Mesenteric fat pad (tissue), 1 donor: ENCODE measurements at regions not wholly inside any gene's neighbourhood (a gene's known extent, or its start where the extent isn't known, plus 50 kb on each side); places are given as distances from the start of the nearest gene placed in this dataset.

ENCODE experiments used
- DNase-seq: peaks from one replicate; pipeline ENCODE4 v3.0.0-alpha.2; 2020; ENCODE audit warnings: low spot score
- donor health status: DM: yes; HTN: yes; CAD: no.

GRCh38 chr14:28407031-28407825 lies 359.4 kb upstream of the FOXG1 start:
- no peak for DNase-seq

GRCh38 chr14:28407996-28408395 lies 358.6 kb upstream of the FOXG1 start:
- DNase-seq, result no peak

- DNase-seq, result no peak
Measured at GRCh38 chr14:28412077-28412476, 354.5 kb upstream of the FOXG1 start.

- DNase-seq, result no peak
Measured at GRCh38 chr14:28426960-28427359, 339.6 kb upstream of the FOXG1 start.

GRCh38 chr14:28436821-28437220 lies 329.8 kb upstream of the FOXG1 start:
- DNase-seq, result no peak

DNA sequence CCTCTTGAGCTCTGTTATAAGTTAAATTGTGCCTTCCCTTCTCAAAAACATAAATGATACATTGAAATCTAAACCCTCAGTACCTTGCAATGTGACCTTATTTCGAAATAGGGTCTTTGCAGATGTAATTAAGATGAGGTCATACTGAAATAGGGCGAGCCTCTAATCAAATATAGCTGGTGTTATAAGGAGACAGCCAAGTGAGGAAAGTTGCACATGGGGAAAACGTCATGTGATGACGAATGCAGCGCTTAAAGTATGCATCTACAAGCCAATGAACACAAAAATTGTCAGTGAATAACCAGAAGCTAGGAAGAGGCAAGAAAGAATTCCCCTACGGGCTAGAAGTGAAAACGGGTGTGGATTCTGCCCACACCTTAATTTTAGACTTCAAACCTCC lies 305.2 kb upstream of the FOXG1 start:
- DNase-seq, result no peak

GRCh38 chr14:28467611-28468010 lies 299.0 kb upstream of the FOXG1 start:
- DNase-seq, result no peak

DNA sequence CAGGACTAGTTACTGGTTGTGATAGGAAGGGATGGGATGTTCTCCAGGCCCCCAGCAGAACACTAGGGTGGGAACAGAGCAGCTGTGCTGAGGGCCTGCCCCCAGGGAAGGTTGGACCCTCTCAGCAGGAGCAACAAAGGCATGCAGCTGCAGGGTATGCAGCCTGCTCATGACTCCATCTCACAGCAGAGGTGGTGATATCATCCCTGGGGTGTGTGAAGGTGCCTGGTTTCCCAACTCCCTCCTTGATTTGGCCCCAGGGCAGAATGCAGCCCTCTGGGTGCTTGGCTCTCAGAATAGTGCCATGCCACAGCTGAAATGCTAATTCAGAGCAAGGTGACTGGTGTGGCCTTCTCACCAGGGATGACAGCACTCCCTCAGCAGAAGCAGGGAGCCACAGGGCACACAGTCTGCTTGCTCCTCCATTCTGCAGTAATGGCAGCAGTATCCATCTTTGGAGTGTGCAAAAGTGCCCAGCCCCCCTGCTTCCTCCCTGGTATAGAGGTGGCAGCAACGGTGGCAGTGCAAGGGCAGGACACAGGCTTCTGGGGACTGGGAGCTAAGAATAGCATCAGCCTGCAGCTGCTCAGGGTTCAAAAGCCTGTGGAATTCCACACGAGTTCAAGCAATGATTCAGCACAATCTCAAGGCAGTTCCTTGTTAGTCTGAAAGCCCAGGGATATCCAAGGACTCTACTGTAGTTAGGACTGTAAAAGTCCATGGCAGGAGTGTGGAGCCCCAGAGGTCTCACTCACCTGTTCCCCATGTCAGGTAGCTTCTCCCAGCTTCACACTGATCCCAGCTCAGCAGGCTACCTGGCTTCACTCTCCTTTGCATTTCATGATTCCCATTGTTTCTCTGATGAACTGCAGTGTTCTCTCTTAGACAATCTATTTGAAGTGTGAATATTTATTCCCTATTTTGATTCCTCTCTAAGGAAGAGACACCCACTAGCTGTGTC lies 298.1 kb upstream of the FOXG1 start:
- DNase-seq, result no peak

GRCh38 chr14:28482251-28483040 lies 284.1 kb upstream of the FOXG1 start:
- DNase-seq, result no peak

DNA sequence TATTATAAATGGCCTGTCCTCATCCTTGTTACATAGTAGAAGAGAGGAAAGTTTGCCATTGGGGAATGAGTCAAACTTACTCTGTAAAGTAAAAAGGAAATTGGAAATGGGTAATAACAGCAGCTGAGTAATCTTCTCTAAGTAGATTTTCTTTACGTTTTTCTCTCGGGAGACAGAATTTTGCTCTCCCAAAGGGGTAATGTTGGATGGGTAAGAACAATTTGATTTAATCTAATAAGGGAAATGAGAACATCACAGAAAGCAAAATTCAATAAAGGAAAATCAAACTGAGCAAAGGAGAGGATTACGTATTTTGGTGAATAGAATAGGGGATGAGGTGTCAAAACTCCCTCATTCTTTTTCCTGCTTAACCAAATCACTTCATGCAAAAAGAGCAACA lies 283.1 kb upstream of the FOXG1 start:
- DNase-seq, result no peak

DNA sequence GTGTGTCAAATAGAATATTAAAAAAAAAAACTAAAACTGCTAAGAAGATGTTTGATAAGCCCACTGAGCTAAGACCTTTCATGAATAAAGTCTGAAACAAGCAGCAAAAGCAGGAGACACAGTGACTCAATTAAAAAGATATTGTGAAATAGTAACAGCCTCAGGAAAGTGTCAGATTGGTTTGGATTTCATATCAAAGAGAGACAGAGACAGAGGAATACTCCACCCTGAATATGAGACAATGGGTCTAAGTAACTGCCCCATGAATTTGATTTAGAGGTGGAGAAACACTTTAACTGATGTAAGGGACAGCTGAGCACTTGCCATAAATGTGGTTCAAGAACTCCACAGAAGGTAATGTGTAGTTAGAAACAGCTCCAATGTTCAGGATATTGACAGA lies 277.9 kb upstream of the FOXG1 start:
- no peak for DNase-seq

DNA sequence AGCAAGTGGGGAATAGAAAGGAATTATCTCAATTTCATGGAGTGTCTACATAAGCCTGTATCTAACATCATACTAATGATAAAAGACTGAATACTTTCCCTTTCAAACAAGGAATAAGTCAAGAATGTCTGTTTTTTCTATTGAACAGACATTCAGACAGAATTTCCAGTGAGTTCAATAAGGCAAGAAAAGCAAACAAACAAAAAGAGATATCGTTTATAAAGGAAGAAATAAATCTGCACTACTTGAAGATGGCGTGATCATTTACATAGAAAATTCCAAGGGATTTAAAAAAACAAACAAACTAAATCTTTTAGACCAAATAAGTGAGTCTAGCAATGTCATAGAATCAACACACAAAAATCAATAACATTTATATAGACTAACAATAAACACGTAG lies 273.1 kb upstream of the FOXG1 start:
- no peak for DNase-seq

DNA sequence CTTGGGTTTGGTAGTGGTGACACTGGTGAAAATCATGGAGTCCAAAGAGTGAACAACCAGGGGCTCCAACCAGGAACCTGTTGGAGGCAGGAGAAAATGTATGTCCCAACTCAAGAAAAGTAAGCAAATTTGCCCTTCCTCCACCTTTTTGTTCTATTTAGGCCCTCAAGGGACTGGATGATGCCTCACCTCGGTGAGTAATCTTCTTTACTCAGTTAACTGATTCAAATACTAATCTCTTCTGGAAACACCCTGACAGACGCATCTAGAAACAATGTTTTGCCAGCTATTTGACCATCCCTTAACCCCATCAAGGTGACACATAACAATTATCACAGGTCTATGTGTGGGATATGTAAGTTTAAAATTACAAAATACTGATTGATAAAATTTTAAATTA lies 272.4 kb upstream of the FOXG1 start:
- DNase-seq, result no peak

DNA sequence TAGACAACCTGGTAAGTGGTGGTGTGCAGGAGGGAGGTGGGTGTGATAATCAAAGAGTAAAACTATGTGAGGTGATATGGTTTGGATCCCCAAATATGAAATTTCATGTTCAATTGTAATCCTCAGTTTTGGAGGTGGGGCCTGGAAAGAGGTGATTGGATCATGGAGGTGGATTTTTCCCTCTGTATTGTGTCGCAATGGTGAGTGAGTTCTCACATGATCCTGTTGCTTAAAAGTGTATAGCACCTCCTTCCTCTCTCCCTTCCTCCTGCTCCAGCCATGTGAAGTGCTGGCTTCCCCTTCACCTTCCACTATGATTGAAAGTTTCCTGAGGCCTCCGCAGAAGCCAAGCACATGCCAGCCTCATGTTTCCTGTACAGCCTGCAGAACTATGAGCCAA lies 270.2 kb upstream of the FOXG1 start:
- no peak for DNase-seq

GRCh38 chr14:28502517-28502916 lies 264.1 kb upstream of the FOXG1 start:
- DNase-seq, result no peak

- no peak for DNase-seq
Measured at GRCh38 chr14:28515571-28515970, 251.0 kb upstream of the FOXG1 start.

DNA sequence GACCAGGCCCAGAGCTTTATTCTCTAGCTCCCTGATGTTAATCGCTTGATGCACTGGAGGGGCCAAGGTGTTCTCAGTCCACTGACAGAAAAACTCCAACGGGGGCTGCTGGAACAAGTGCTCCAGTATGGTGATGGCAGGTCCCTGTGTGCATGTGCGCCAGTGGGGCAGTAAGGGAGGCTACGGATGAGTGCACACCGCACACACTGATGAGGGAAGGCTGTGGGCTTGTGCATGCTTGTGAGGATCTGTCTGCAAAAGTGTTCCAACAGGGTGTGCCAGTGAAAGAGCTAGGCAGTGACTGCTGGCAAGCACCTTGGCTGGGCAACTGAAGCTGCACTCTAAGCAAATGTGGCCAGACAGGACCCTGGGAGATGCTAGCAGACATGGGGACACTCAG lies 229.7 kb upstream of the FOXG1 start:
- no peak for DNase-seq

DNA sequence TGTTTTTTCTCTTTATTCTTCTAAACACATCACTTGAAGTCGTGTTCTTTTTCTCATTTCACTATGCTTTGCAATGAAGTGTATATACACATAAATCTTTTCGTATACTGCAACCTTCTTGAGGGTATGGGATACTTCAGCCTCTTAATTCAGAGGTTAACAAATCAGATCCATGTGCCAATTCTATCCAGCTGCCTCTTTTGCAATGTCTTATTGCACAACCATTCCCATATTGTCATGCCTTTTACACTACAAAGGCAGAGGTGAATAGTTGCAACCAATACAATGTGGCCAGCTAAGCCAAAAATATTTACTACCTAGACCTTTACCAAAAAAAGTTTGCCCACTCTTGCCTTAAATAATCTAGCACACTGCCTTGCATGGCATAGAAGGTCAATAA lies 224.5 kb upstream of the FOXG1 start:
- DNase-seq, result no peak

DNA sequence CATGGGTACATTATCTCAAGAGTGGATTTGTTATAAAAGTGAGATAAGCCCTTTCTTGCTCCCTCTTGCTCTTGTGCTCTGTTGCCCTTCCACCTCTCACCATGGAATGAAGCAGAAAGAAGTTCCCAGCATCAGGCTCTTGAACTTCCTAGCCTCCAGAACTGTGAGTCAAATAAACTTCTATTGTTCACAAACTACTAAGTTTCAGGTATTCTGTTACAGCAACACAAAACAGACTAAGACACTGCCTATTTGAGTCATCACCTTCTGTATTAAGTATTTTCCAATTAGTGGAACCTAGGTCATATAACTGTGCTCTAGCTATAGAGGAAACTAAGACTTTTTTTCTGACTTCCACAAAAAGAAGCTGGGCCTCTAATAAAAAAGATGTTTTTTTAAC lies 201.2 kb upstream of the FOXG1 start:
- DNase-seq, result no peak

DNA sequence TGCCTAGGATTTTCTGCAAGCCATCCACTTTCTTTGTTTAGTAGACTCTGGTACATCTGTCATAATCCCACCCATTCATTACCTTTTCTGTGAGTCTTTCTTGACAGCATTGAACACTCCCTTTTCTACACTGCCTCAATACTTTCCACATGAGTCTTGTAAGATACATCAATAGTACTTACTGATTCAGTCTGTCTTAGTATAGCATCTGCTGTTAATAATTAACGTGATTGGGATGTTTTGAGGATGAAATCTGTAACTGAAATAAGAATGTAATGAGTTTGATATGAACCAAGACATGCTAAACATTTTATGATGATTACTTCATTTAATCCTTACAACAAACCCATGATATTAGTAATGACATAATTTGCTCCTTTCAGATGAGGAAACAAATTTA lies 196.2 kb upstream of the FOXG1 start:
- DNase-seq, result no peak

DNA sequence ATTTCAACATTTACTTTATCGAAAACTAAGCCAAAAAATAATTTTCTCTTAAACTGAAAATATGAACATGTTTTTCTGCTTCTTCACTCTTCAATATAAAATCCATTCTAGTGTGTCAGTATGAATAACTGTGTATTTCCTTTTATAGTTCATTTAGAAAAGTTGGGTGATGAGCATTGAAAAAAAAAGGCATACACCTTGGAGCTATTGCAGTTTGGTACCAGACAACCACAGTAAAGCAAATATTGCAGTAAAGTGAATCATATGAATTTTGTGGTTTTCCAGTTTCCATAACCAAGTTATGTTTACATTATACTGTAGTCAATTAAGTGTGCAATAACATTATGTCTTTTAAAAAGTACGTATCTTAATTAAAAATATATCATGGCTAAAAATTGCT lies 195.0 kb upstream of the FOXG1 start:
- DNase-seq, result no peak

- DNase-seq, result no peak
Measured at GRCh38 chr14:28576523-28576922, 190.1 kb upstream of the FOXG1 start.
